ENCODE measurements at regions not wholly inside any gene's neighbourhood (a gene's known extent, or its start where the extent isn't known, plus 50 kb on each side); places are given as distances from the start of the nearest gene placed in this dataset.

GRCh38 chr9:118529624-118530214 lies 825.5 kb downstream of the TLR4 start (continued):
- TF ChIP-seq HDAC6 (IDR thresholded peaks at IDR 0.05; ENCODE audit: unreplicated experiment) (no peak), SPI1 (IDR thresholded peaks at IDR 0.05; ENCODE audit: borderline replicate concordance, insufficient read depth, low read depth, low read length) (no peak), RELB (IDR thresholded peaks at IDR 0.05; ENCODE audit: low read depth) (peak; percentile 86), STAT3 (IDR thresholded peaks at IDR 0.05; ENCODE audit: low read depth, low read length) (no peak), MLLT1 (IDR thresholded peaks at IDR 0.05) (no peak), IKZF1 (conservative IDR thresholded peaks at IDR 0.05) (peak; percentile 64; the same call in 1 of the 2 replicates), SRF (IDR thresholded peaks at IDR 0.05; ENCODE audit: low read depth in 2 of 2, low read length in 2 of 2) (no peak), ZNF592 (IDR thresholded peaks at IDR 0.05) (no peak), STAT1 (conservative IDR thresholded peaks at IDR 0.05) (no peak), ZNF384 (IDR thresholded peaks at IDR 0.05; ENCODE audit: borderline replicate concordance, low read depth, low read length) (no peak), IKZF2 (IDR thresholded peaks at IDR 0.05) (peak; percentile 69 to 76; a peak in 3 of 4 replicates), SMAD1 (IDR thresholded peaks at IDR 0.05; ENCODE audit: low read depth, partially characterized antibody) (no peak), E4F1 (IDR thresholded peaks at IDR 0.05; ENCODE audit: borderline replicate concordance, partially characterized antibody) (no peak), ZBTB4 (CRISPR knock-in tag; IDR thresholded peaks at IDR 0.05) (no peak), ZNF622 (IDR thresholded peaks at IDR 0.05) (no peak)

Data from GM12878 (cell line).